AG09319 (cell line): ENCODE measurements at regions not wholly inside any gene's neighbourhood (a gene's known extent, or its start where the extent isn't known, plus 50 kb on each side); places are given as distances from the start of the nearest gene placed in this dataset.
A peak's percentile ranks its signal among the peaks of the same experiment; 100 is the strongest.

Experiments
- DNase-seq: peaks from one replicate; pipeline ENCODE4 v3.0.0-alpha.2; 2010; ENCODE audit warnings: low read depth; ENCODE audit errors: extremely low read depth
- CTCF ChIP-seq: IDR thresholded peaks from 2 replicates; pipeline ENCODE4 v1.5.1; 2011; ENCODE audit warnings: low read depth, mild to moderate bottlenecking, inconsistent platforms, low read length, moderate library complexity

DNA sequence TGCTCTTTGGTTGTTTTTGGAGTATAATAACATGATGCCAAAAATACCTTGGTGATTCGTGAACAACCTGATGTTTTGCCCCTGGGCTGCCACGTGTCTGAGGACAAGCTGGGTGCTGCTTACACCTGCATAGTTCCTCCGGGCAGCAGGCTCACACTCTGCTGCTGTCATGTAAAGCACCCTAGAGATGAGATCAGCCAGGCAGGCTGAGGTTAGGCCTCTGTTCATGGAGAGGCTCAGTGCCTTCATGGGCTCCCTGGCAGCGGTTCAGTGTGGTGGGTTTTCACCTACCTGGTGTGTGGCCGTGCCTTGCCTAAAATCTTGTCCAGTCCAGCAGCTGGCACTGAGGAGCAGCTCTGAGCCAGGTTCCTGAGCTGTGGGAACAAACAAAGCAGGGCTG, 60.1 kb upstream of the TAGAP start:
- TF ChIP-seq CTCF = no peak
- no peak for DNase-seq

DNA sequence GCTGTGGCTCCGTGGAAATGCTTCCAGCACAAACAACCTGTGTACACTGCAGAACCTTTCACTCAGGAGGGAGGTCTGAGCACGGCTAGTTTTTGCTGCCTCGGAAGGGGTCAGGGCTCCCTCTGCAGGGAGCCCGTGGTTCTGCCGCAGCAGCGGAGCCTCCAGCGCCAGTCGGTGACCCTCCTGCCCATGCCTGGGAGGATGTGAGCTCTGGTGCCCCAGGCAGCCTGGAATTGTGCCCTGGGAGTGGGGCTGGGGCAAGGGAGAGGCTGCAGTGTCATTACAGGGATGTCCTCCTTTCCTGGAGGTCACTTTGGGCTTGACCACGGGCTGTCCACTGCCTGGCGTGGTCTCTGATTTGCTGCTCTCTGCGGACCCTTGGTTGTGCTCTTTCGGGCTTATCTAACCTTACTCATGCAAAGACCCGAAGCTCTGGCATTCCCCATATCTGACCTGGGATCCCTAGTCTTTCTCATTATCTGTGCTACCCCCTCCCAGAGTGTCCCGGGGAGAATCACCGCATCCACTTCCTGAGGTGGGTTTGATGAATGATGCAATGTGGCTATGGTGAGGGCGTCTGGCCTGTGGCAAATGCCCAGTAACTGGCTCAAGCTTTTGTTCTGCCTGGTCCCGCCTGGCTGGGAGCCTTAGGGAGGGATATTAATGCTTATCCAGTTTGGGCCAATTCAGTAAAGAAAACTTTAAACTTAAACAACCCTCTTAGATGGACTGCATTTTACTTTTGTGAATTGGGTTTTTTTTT, 59.6 kb upstream of the TAGAP start:
- peak; percentile 87 for TF ChIP-seq CTCF
- DNase-seq = no peak

- no peak for TF ChIP-seq CTCF
- DNase-seq = no peak
These were observed 58.8 kb upstream of the TAGAP start for GRCh38 chr6:159103396-159104162.

GRCh38 chr6:159102373-159103160, 57.8 kb upstream of the TAGAP start:
- no peak for TF ChIP-seq CTCF

GRCh38 chr6:159101656-159102055, 56.9 kb upstream of the TAGAP start:
- DNase-seq = no peak
- no peak for TF ChIP-seq CTCF

More at GRCh38 chr6:159102373-159103160, 57.8 kb upstream of the TAGAP start:
- no peak for DNase-seq

DNA sequence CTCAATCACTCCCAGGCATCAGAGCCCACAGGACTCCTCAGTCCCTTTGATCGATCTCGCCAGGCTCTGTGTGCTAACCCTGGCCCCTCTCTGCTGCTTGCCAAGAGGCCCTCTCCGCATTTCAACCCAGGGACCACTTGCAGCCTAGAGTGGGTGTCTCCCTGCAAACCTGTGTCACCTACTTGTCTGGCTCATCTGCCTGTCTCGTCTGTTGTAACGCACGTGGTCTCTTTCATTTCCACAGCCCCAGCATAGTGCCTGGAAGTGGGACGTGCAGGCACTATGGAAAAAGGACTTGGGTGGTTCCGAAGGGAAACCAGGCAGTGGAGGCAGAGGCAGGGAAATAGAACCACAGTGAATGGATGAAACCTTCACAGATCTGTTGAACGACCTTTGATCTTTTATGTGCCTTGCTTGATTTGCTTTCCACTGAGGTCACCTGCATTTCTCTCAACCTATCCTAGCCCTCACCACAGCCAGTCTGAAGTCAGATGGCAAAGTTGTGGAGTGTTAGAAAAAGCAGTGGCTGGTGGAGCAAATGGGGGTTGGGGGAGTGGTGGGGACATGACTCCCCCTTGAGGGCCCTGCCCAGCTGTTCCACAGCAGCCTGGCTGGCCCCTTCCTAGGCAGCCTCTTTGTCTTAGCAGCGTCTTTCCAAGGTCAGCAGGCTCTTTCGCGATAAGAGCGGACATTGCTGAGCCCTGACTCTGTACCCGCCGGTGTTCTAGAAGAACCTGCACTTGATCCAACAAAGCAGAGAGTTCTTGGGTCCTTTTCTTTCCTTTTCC, 55.8 kb upstream of the TAGAP start:
- TF ChIP-seq CTCF = no peak
- no peak for DNase-seq
